Keratinocyte (primary cell): ENCODE measurements at regions not wholly inside any gene's neighbourhood (a gene's known extent, or its start where the extent isn't known, plus 50 kb on each side); places are given as distances from the start of the nearest gene placed in this dataset.
A peak's percentile ranks its signal among the peaks of the same experiment; 100 is the strongest.

Source experiments
- DNase-seq: peaks from one replicate; pipeline ENCODE4 v3.0.0-alpha.2; 2011; ENCODE audit warnings: low read depth, missing footprints, low spot score
- FAIRE-seq: peaks from 2 replicates; lab custom pipeline; 2011; peaks lifted over from hg19 to GRCh38; lab: Jason Lieb, UNC
- H2AFZ ChIP-seq: 2 replicates; pipeline ENCODE4 v1.6.0; 2012; ENCODE audit warnings: low read length, control low read depth, inconsistent platforms; ENCODE audit not compliant: control insufficient read depth
- H3K27ac ChIP-seq: 2 replicates; pipeline ENCODE4 v1.5.1; 2011; ENCODE audit warnings: low read length; ENCODE audit not compliant: control insufficient read depth, insufficient read depth
- H3K27me3 ChIP-seq: 3 replicates; pipeline ENCODE4 v1.6.0; 2011; ENCODE audit warnings: low read length; ENCODE audit not compliant: control insufficient read depth, insufficient read depth; ENCODE audit errors: extremely low read depth
- H3K36me3 ChIP-seq, 2 experiments: 2 replicates in 1 of 2; 3 replicates in 1 of 2; pipeline ENCODE4 v1.5.1; 2011; ENCODE audit warnings: low read length in 2 of 2, mild to moderate bottlenecking in 1 of 2; ENCODE audit not compliant: control insufficient read depth in 2 of 2, insufficient read depth in 2 of 2; ENCODE audit errors: extremely low read depth in 1 of 2
- H3K4me1 ChIP-seq: 3 replicates; pipeline ENCODE4 v1.5.1; 2011; ENCODE audit warnings: low read length; ENCODE audit not compliant: control insufficient read depth, insufficient read depth; ENCODE audit errors: extremely low read depth
- H3K4me2 ChIP-seq: 3 replicates; pipeline ENCODE4 v1.6.0; 2011; ENCODE audit warnings: low read depth, low read length; ENCODE audit not compliant: control insufficient read depth, insufficient read depth; ENCODE audit errors: extremely low read depth
- H3K4me3 ChIP-seq, 3 experiments: fragments of 200-600 bp in 1 of 3; sonication (generic) in 1 of 3; 2 replicates in 2 of 3; 3 replicates in 1 of 3; pipeline ENCODE4 v1.5.1; 2011 to 2016; ENCODE audit warnings: low read length in 3 of 3, mild to moderate bottlenecking in 3 of 3, control low read depth in 2 of 3, inconsistent platforms in 1 of 3, low read depth in 1 of 3, mixed read lengths in 1 of 3, mixed run types in 1 of 3, moderate library complexity in 1 of 3; ENCODE audit not compliant: control insufficient read depth in 2 of 3, insufficient read depth in 2 of 3; ENCODE audit errors: extremely low read depth in 1 of 3
- H3K79me2 ChIP-seq: 2 replicates; pipeline ENCODE4 v1.6.0; 2012; ENCODE audit warnings: low read length; ENCODE audit not compliant: control insufficient read depth, insufficient read depth
- H3K9ac ChIP-seq: 3 replicates; pipeline ENCODE4 v1.6.0; 2011; ENCODE audit warnings: low read length; ENCODE audit not compliant: control insufficient read depth, insufficient read depth; ENCODE audit errors: extremely low read depth
- H3K9me1 ChIP-seq: 3 replicates; pipeline ENCODE4 v1.6.0; 2011; ENCODE audit warnings: low read length; ENCODE audit not compliant: control insufficient read depth, insufficient read depth; ENCODE audit errors: extremely low read depth
- H3K9me3 ChIP-seq: 2 replicates; pipeline ENCODE4 v1.5.1; 2012; ENCODE audit warnings: low read depth, low read length; ENCODE audit not compliant: control insufficient read depth
- H4K20me1 ChIP-seq: 3 replicates; pipeline ENCODE4 v1.6.0; 2011; ENCODE audit warnings: low read length; ENCODE audit not compliant: control insufficient read depth, insufficient read depth; ENCODE audit errors: extremely low read depth
- EZH2 ChIP-seq: IDR thresholded peaks from one replicate; pipeline ENCODE4 v1.6.1; 2012; ENCODE audit warnings: inconsistent platforms, mild to moderate bottlenecking, low read length, moderate library complexity
- dilution Hi-C: fragments of 300-500 bp; cut with MboI; formaldehyde crosslinking; loops from one replicate; pipeline ENCODE4 v1.7.0; 2020; ENCODE audit warnings: low sequenced_read_pairs; ENCODE audit not compliant: extremely low pct_ligation_motif_present
- TF ChIP-seq, protein P1 (sequence below), 3 experiments: IDR thresholded peaks in 1 of 3; conservative IDR thresholded peaks in 1 of 3; optimal IDR thresholded peaks in 1 of 3; 2 replicates in 2 of 3; 3 replicates in 1 of 3; pipeline versions ENCODE3 to v1.5.1; 2011; ENCODE audit warnings: low read length in 3 of 3, mild to moderate bottlenecking in 3 of 3, moderate library complexity in 2 of 3, control low read depth in 1 of 3, inconsistent platforms in 1 of 3; ENCODE audit not compliant: insufficient read depth in 2 of 3; ENCODE audit errors: extremely low read depth in 1 of 3

DNA sequence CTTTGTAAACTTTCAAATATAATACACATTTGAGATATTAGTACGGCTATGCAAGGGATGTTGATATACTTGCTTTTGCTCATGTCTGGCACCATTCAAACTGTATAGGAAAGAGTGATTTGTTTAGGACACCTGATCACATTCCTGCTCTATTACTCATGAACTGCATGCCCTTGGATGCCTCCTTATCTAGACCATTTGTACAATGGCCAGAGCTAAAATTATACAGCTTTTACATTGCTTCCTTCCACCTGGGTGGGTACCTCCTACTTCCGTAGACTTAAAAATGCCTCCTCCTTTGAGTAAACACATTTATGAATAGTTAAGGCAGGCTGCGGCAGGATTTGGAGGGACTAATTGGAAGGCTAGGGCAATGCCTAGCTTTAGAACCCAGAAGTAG is 85.4 kb upstream of the PBX1 start:
- no peak overlapping the region for H3K9ac ChIP-seq
- no peaks in the 10 kb centered on the region for H3K79me2 ChIP-seq
- peak; percentile 19 for DNase-seq
- H3K9me3 ChIP-seq, result no peaks in the 10 kb centered on the region
- no peaks in the 10 kb centered on the region for H3K9me1 ChIP-seq
- H2AFZ ChIP-seq, result no peak overlapping the region
- TF ChIP-seq EZH2, result no peak
- TF ChIP-seq, protein P1, sequence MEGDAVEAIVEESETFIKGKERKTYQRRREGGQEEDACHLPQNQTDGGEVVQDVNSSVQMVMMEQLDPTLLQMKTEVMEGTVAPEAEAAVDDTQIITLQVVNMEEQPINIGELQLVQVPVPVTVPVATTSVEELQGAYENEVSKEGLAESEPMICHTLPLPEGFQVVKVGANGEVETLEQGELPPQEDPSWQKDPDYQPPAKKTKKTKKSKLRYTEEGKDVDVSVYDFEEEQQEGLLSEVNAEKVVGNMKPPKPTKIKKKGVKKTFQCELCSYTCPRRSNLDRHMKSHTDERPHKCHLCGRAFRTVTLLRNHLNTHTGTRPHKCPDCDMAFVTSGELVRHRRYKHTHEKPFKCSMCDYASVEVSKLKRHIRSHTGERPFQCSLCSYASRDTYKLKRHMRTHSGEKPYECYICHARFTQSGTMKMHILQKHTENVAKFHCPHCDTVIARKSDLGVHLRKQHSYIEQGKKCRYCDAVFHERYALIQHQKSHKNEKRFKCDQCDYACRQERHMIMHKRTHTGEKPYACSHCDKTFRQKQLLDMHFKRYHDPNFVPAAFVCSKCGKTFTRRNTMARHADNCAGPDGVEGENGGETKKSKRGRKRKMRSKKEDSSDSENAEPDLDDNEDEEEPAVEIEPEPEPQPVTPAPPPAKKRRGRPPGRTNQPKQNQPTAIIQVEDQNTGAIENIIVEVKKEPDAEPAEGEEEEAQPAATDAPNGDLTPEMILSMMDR (optimal IDR thresholded peaks at IDR 0.05 in 1 of 3, IDR thresholded peaks at IDR 0.05 in 1 of 3, conservative IDR thresholded peaks at IDR 0.05 in 1 of 3; ENCODE audit: extremely low read depth in 1 of 3, insufficient read depth in 2 of 3, low read length in 3 of 3), result no peak
- no peak overlapping the region for H3K4me3 ChIP-seq
- H4K20me1 ChIP-seq, result no peaks in the 10 kb centered on the region
- H3K4me1 ChIP-seq, result peaks cover 4% of the 10 kb centered on the region
- no peaks in the 10 kb centered on the region for H3K36me3 ChIP-seq
- dilution Hi-C loops, result no loop called here
- H3K27me3 ChIP-seq, result no peaks in the 10 kb centered on the region
- H3K27ac ChIP-seq, result no peak overlapping the region
- no peak for FAIRE-seq
- H3K4me2 ChIP-seq, result no peak overlapping the region

DNA sequence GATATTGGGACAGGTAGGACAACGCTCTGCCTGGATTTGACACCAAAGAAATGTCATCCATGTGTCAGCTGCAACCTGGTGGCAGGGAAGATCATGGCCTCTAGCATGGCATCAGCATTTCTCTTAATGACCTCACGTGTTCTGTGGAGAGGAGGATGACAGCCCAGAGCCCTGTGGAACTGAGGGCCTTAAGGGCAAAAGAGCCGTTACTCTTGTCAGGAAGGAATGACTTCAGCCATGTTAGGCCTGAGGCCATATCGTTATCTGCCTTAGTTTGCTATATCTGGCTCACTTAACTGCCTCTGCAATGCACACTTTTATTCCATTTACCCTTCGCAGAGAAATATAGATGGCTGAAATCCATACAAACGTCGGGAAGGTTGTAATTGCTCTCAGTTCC is 83.2 kb upstream of the PBX1 start:
- Histone ChIP-seq H3K9me1 (no peaks in the 10 kb centered on the region), H4K20me1 (no peaks in the 10 kb centered on the region), H3K27ac (no peak overlapping the region), H3K4me3 (no peak overlapping the region), H3K4me1 (peaks cover 4% of the 10 kb centered on the region), H3K36me3 (no peaks in the 10 kb centered on the region), H3K79me2 (no peaks in the 10 kb centered on the region), H3K4me2 (no peak overlapping the region), H3K9me3 (no peaks in the 10 kb centered on the region), H2AFZ (no peak overlapping the region), H3K27me3 (no peaks in the 10 kb centered on the region), H3K9ac (no peak overlapping the region)
- DNase-seq (no peak), FAIRE-seq (no peak)
- TF ChIP-seq EZH2, result no peak
- dilution Hi-C loops, result no loop called here

DNA sequence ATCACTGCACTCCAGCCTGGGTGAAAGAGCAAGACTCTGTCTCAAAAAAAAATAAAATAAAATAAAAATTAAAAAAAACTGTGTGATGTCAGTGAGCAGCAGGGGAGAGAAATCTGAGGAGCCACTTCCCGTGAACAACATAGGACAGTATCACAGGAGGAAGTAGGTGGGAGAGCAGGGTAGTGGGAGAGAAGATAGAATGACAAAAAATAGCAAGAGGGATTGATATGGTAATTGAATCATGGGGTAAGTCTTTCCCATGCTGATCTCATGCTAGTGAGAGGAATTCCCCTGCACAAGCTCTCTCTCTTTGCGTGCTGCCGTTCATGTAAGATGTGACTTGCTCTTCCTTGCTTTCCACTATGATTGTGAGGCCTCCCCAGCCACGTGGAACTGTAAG is 81.6 kb upstream of the PBX1 start:
- Histone ChIP-seq H4K20me1 (no peaks in the 10 kb centered on the region), H3K4me2 (no peak overlapping the region), H3K9ac (no peak overlapping the region), H3K4me1 (peaks cover 4% of the 10 kb centered on the region), H3K4me3 (no peak overlapping the region), H3K79me2 (no peaks in the 10 kb centered on the region), H3K27me3 (no peaks in the 10 kb centered on the region), H2AFZ (no peak overlapping the region), H3K9me1 (no peaks in the 10 kb centered on the region), H3K27ac (no peak overlapping the region), H3K36me3 (no peaks in the 10 kb centered on the region), H3K9me3 (no peaks in the 10 kb centered on the region)
- TF ChIP-seq, protein P1 (optimal IDR thresholded peaks at IDR 0.05 in 1 of 3, IDR thresholded peaks at IDR 0.05 in 1 of 3, conservative IDR thresholded peaks at IDR 0.05 in 1 of 3; ENCODE audit: extremely low read depth in 1 of 3, insufficient read depth in 2 of 3, low read length in 3 of 3), result no peak
- TF ChIP-seq EZH2, result no peak
- FAIRE-seq (no peak), DNase-seq (no peak)
- dilution Hi-C loops, result no loop called here
